OCI-LY1 (cell line): ENCODE measurements at regions not wholly inside any gene's neighbourhood (a gene's known extent, or its start where the extent isn't known, plus 50 kb on each side); places are given as distances from the start of the nearest gene placed in this dataset.

Experiments used
- CTCF ChIP-seq: fragments of 200-600 bp; sonication (generic), shearing (Covaris generic); IDR thresholded peaks from 2 replicates; pipeline ENCODE4 v1.5.1; 2017; ENCODE audit warnings: mild to moderate bottlenecking, antibody characterized with exemption, low read length, moderate library complexity, mixed read lengths
- EZH2 ChIP-seq: fragments of 200-600 bp; sonication (generic), shearing (Covaris generic); IDR thresholded peaks from 2 replicates; pipeline ENCODE4 v1.8.0; 2017; ENCODE audit warnings: borderline replicate concordance, mixed run types, mild to moderate bottlenecking, antibody characterized with exemption, low read length, moderate library complexity, mixed read lengths

GRCh38 chr11:128334311-128335044 lies 252.9 kb downstream of the ETS1 start:
- TF ChIP-seq CTCF (no peak), EZH2 (no peak)
